ENCODE measurements at regions not wholly inside any gene's neighbourhood (a gene's known extent, or its start where the extent isn't known, plus 50 kb on each side); places are given as distances from the start of the nearest gene placed in this dataset.
"Not testable (repeated sequence)": the region's sequence is repeated elsewhere in the genome, so short reads cannot be mapped to it uniquely, and the experiment has no call there.

GRCh38 chr14:105709281-105710118 is 183.1 kb downstream of the TMEM121 start:
- no peak for TF ChIP-seq ZFX (IDR thresholded peaks at IDR 0.05; ENCODE audit: borderline replicate concordance)
- TF ChIP-seq CTCF (IDR thresholded peaks at IDR 0.05), result no peak
- H3K27ac ChIP-seq, result no peak overlapping the region

GRCh38 chr14:105710119-105711043 is 184.0 kb downstream of the TMEM121 start:
- no peak overlapping the region for H3K27ac ChIP-seq
- TF ChIP-seq ZFX (IDR thresholded peaks at IDR 0.05; ENCODE audit: borderline replicate concordance), result no peak
- no peak for TF ChIP-seq CTCF (IDR thresholded peaks at IDR 0.05)

GRCh38 chr14:105711044-105711620 is 184.7 kb downstream of the TMEM121 start:
- H3K27ac ChIP-seq, result no peak overlapping the region
- TF ChIP-seq ZFX (IDR thresholded peaks at IDR 0.05; ENCODE audit: borderline replicate concordance) (no peak), CTCF (IDR thresholded peaks at IDR 0.05) (no peak)

- no peak for TF ChIP-seq ZFX (IDR thresholded peaks at IDR 0.05; ENCODE audit: borderline replicate concordance)
- no peak for TF ChIP-seq CTCF (IDR thresholded peaks at IDR 0.05)
- H3K27ac ChIP-seq, result no peak overlapping the region
Observed at GRCh38 chr14:105711841-105712460, 185.6 kb downstream of the TMEM121 start.

- H3K27ac ChIP-seq, result not testable (repeated sequence)
Observed at GRCh38 chr14:105712670-105713069, 186.3 kb downstream of the TMEM121 start.

- not testable (repeated sequence) for H3K27ac ChIP-seq
Observed at GRCh38 chr14:105713160-105713559, 186.8 kb downstream of the TMEM121 start.

- not testable (repeated sequence) for H3K27ac ChIP-seq
Observed at GRCh38 chr14:105713836-105714235, 187.5 kb downstream of the TMEM121 start.

GRCh38 chr14:105718787-105719186 is 192.4 kb downstream of the TMEM121 start:
- not testable (repeated sequence) for H3K27ac ChIP-seq

- not testable (repeated sequence) for H3K27ac ChIP-seq
Observed at GRCh38 chr14:105720106-105720505, 193.7 kb downstream of the TMEM121 start.

- H3K27ac ChIP-seq, result not testable (repeated sequence)
Observed at GRCh38 chr14:105720852-105721601, 194.6 kb downstream of the TMEM121 start.

- not testable (repeated sequence) for H3K27ac ChIP-seq
Observed at GRCh38 chr14:105721602-105721970, 195.2 kb downstream of the TMEM121 start.

- not testable (repeated sequence) for H3K27ac ChIP-seq
Observed at GRCh38 chr14:105721996-105722709, 195.8 kb downstream of the TMEM121 start.

GRCh38 chr14:105723271-105723670 is 196.9 kb downstream of the TMEM121 start:
- H3K27ac ChIP-seq, result not testable (repeated sequence)

Data from 22Rv1 (cell line).